DND-41 (cell line): ENCODE measurements at regions not wholly inside any gene's neighbourhood (a gene's known extent, or its start where the extent isn't known, plus 50 kb on each side); places are given as distances from the start of the nearest gene placed in this dataset.

ENCODE experiments used
- ATAC-seq: fragments of 200-7000 bp; cut with Tn5 transposase; 3 replicates; pipeline ENCODE4 v1.9.1; 2021; ENCODE audit warnings: low read depth; ENCODE audit not compliant: insufficient read depth
- DNase-seq: peaks from one replicate; pipeline ENCODE4 v3.0.0-alpha.2; 2020
- H2AFZ ChIP-seq: 2 replicates; pipeline ENCODE4 v1.6.0; 2012; ENCODE audit warnings: low read depth, low read length
- H3K27ac ChIP-seq: 2 replicates; pipeline ENCODE4 v1.5.1; 2012; ENCODE audit warnings: low read length, inconsistent platforms
- H3K27me3 ChIP-seq: fragments of 200-600 bp; sonication (generic); 2 replicates; pipeline ENCODE4 v1.6.0; 2012; ENCODE audit warnings: low read length, mild to moderate bottlenecking, inconsistent platforms; ENCODE audit not compliant: insufficient read depth, poor library complexity
- H3K36me3 ChIP-seq: 2 replicates; pipeline ENCODE4 v1.5.1; 2012; ENCODE audit warnings: low read length, inconsistent platforms; ENCODE audit not compliant: insufficient read depth
- H3K4me1 ChIP-seq: 2 replicates; pipeline ENCODE4 v1.5.1; 2012; ENCODE audit warnings: mild to moderate bottlenecking, low read length; ENCODE audit not compliant: insufficient read depth
- H3K4me2 ChIP-seq: 2 replicates; pipeline ENCODE4 v1.6.0; 2012; ENCODE audit warnings: mild to moderate bottlenecking, moderate library complexity, low read length, inconsistent platforms; ENCODE audit not compliant: insufficient read depth
- H3K4me3 ChIP-seq, 2 experiments: fragments of 200-600 bp in 1 of 2; shearing (Covaris generic) in 1 of 2; 2 replicates each; pipeline ENCODE4 v1.5.1; 2012 to 2016; ENCODE audit warnings: inconsistent platforms in 2 of 2, low read length in 2 of 2, mild to moderate bottlenecking in 2 of 2, low read depth in 1 of 2, moderate library complexity in 1 of 2
- H3K79me2 ChIP-seq: 2 replicates; pipeline ENCODE4 v1.6.0; 2012; ENCODE audit warnings: low read length, inconsistent platforms; ENCODE audit not compliant: insufficient read depth
- H3K9ac ChIP-seq: 2 replicates; pipeline ENCODE4 v1.6.0; 2012; ENCODE audit warnings: low read depth, mild to moderate bottlenecking, inconsistent platforms, low read length, moderate library complexity
- H3K9me3 ChIP-seq: 2 replicates; pipeline ENCODE4 v1.5.1; 2012; ENCODE audit warnings: low read length, moderate library complexity, mild to moderate bottlenecking, inconsistent platforms; ENCODE audit not compliant: insufficient read depth, severe bottlenecking
- H4K20me1 ChIP-seq: 2 replicates; pipeline ENCODE4 v1.6.0; 2012; ENCODE audit warnings: low read length; ENCODE audit not compliant: insufficient read depth
- EZH2 ChIP-seq: IDR thresholded peaks from 3 replicates; pipeline ENCODE4 v1.6.1; 2012; ENCODE audit warnings: borderline replicate concordance, low read depth, mild to moderate bottlenecking, moderate library complexity, low read length, inconsistent platforms; ENCODE audit not compliant: severe bottlenecking
- TF ChIP-seq, protein P1 (sequence below): IDR thresholded peaks from 2 replicates; pipeline ENCODE4 v1.5.1; 2012; ENCODE audit warnings: borderline replicate concordance, low read length, moderate library complexity, mild to moderate bottlenecking; ENCODE audit not compliant: poor library complexity, severe bottlenecking; ENCODE audit errors: extremely low read depth

DNA sequence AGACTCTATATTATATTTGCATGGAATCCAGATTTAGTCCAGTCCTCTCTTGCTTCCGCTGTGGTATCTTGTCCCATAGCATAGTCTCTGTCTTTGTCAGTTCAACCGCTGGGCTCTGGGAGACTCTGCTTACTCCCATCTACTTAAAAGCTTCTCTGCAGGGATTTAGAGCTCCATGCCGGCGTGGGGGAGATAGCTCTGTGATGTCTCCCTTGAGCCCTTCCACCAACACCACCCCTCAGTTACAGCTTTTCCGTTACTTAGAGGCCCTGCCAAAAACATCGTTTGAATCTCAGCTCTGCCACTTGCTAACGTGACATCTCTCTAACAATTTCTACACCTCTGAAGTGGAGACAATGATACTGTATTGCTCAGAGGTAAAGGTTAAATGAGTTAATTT, 306.1 kb upstream of the ZNF608 start:
- no peaks in the 10 kb centered on the region for H3K27me3 ChIP-seq

DNA sequence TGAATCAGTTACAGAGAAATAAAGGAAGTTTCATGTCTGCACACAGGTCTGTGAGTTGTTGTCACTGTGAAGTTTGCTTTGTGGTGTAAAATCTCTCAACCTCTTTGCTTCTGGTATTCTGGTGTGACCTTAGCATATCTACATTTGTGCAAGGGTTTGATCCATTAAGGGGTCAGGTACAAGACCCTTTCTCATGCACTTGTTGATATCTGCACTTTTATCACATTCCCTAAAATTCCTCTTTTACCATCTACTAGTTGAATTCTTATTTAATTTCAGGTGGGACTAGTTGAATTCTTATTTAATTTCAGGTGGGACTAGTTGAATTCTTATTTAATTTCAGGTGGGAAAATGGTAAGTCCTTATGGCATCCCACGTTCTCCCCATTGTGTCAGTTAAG, 306.7 kb upstream of the ZNF608 start:
- no peaks in the 10 kb centered on the region for H4K20me1 ChIP-seq
- H3K4me2 ChIP-seq = no peak overlapping the region
- no peaks in the 10 kb centered on the region for H3K36me3 ChIP-seq
- no peak for DNase-seq
- peaks cover 13% of the 10 kb centered on the region for H3K4me1 ChIP-seq
- no peaks in the 10 kb centered on the region for H3K27me3 ChIP-seq
- H2AFZ ChIP-seq = no peak overlapping the region
- no peak for TF ChIP-seq EZH2
- TF ChIP-seq, protein P1, sequence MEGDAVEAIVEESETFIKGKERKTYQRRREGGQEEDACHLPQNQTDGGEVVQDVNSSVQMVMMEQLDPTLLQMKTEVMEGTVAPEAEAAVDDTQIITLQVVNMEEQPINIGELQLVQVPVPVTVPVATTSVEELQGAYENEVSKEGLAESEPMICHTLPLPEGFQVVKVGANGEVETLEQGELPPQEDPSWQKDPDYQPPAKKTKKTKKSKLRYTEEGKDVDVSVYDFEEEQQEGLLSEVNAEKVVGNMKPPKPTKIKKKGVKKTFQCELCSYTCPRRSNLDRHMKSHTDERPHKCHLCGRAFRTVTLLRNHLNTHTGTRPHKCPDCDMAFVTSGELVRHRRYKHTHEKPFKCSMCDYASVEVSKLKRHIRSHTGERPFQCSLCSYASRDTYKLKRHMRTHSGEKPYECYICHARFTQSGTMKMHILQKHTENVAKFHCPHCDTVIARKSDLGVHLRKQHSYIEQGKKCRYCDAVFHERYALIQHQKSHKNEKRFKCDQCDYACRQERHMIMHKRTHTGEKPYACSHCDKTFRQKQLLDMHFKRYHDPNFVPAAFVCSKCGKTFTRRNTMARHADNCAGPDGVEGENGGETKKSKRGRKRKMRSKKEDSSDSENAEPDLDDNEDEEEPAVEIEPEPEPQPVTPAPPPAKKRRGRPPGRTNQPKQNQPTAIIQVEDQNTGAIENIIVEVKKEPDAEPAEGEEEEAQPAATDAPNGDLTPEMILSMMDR = no peak
- H3K9ac ChIP-seq = no peak overlapping the region
- ATAC-seq = no peak
- H3K27ac ChIP-seq = no peak overlapping the region
- H3K79me2 ChIP-seq = no peaks in the 10 kb centered on the region
- no peaks in the 10 kb centered on the region for H3K9me3 ChIP-seq
- no peak overlapping the region for H3K4me3 ChIP-seq

More for the DNA sequence above, 306.1 kb upstream of the ZNF608 start:
- H3K27ac ChIP-seq = no peak overlapping the region
- peaks cover 13% of the 10 kb centered on the region for H3K4me1 ChIP-seq
- no peak overlapping the region for H3K4me3 ChIP-seq
- DNase-seq = no peak
- no peaks in the 10 kb centered on the region for H3K9me3 ChIP-seq
- no peak overlapping the region for H3K9ac ChIP-seq
- H3K79me2 ChIP-seq = no peaks in the 10 kb centered on the region
- H3K4me2 ChIP-seq = no peak overlapping the region
- no peak overlapping the region for H2AFZ ChIP-seq
- no peak for ATAC-seq
- TF ChIP-seq, protein P1 = no peak
- TF ChIP-seq EZH2 = no peak
- H3K36me3 ChIP-seq = no peaks in the 10 kb centered on the region
- no peaks in the 10 kb centered on the region for H4K20me1 ChIP-seq

DNA sequence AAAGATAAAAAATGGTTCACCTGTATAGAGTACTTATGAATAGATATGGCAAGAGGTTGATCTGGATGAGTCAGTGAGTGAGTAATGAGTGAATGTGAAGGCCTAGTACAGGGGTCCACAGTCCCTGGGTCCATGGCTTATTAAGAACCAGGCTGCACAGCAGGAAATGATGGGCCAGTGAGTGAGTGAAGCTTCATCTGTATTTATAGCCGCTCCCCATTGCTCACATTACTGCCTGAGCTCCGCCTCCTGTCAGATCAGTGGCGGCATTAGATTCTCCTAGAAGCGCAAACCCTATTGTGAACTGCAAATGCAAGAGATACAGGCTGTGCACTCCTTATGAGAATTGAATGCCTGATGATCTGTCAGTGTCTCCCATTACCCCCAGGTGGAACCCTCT, 307.7 kb upstream of the ZNF608 start:
- Histone ChIP-seq H3K4me3 (no peak overlapping the region), H3K4me1 (peaks cover 13% of the 10 kb centered on the region), H3K4me2 (no peak overlapping the region), H3K27ac (no peak overlapping the region), H3K79me2 (no peaks in the 10 kb centered on the region), H2AFZ (no peak overlapping the region), H4K20me1 (no peaks in the 10 kb centered on the region), H3K9me3 (no peaks in the 10 kb centered on the region), H3K9ac (no peak overlapping the region), H3K27me3 (no peaks in the 10 kb centered on the region), H3K36me3 (no peaks in the 10 kb centered on the region)
- no peak for ATAC-seq
- no peak for TF ChIP-seq EZH2
- TF ChIP-seq, protein P1 = peak; percentile 15
- no peak for DNase-seq

DNA sequence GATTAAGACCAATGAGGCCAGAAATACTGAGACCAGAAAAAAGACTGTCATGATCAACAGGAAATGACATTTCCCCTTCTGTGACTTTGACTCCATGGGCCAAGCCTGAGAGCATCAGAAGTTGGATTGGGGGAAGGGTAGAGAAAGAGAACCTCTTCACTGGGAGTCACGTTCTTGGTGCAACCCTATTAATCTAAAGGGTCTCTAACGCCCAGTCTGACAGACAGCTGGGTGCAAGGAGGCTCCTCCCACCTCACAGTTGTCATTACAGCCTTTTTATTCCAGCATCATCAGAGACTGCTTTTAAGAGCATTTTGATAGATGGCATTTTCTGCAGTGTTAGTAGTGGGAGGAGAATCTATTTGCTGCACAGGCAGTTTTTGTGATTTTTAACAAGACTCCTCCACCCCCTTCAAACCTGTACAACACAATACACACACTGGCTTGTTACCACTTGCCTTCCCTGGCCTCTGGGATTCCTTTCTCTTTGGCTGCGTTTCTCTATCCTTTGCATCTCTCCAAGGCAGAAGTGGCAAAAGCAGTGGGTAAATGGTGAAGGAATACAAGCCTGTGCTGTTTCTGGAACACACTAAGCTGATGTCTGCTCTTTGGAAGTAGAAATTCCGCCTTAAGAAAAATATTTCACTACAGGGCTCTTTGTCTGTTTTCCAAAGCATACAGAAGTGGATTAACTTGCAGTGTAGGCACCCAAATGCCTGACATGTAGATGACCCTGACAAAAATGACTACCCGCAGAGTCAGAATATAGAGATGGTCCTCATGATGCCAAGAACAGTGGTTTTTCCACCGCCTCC, 310.4 kb upstream of the ZNF608 start:
- H4K20me1 ChIP-seq = no peaks in the 10 kb centered on the region
- TF ChIP-seq, protein P1 = no peak
- TF ChIP-seq EZH2 = no peak
- H3K27ac ChIP-seq = peak overlapping the region; percentile 46
- no peaks in the 10 kb centered on the region for H3K27me3 ChIP-seq
- peak; percentile 67 for ATAC-seq
- peak overlapping the region; percentile 62 for H2AFZ ChIP-seq
- H3K9ac ChIP-seq = no peak overlapping the region
- no peaks in the 10 kb centered on the region for H3K36me3 ChIP-seq
- H3K79me2 ChIP-seq = no peaks in the 10 kb centered on the region
- peak; percentile 12 for DNase-seq
- no peaks in the 10 kb centered on the region for H3K9me3 ChIP-seq
- H3K4me2 ChIP-seq = peak overlapping the region; percentile 10; the same call in 1 of the 2 replicates
- H3K4me1 ChIP-seq = peaks cover 13% of the 10 kb centered on the region
- H3K4me3 ChIP-seq = no peak overlapping the region
